GM06990 (cell line): ENCODE measurements at regions not wholly inside any gene's neighbourhood (a gene's known extent, or its start where the extent isn't known, plus 50 kb on each side); places are given as distances from the start of the nearest gene placed in this dataset.

Experiments used
- DNase-seq: peaks from one replicate; pipeline ENCODE4 v3.0.0-alpha.2; 2011; ENCODE audit not compliant: insufficient read length; ENCODE audit errors: extremely low read depth
- H3K27me3 ChIP-seq: replicated peaks from 2 replicates; pipeline ENCODE4 v1.6.0; 2011; ENCODE audit warnings: low read length; ENCODE audit not compliant: control insufficient read depth, insufficient read depth
- H3K36me3 ChIP-seq: 2 replicates; pipeline ENCODE4 v1.5.1; 2011; ENCODE audit warnings: low read length; ENCODE audit not compliant: control insufficient read depth, insufficient read depth
- H3K4me3 ChIP-seq: replicated peaks from 2 replicates; pipeline ENCODE4 v1.5.1; 2011; ENCODE audit warnings: low read depth, mild to moderate bottlenecking, control low read depth, low read length
- CTCF ChIP-seq: IDR thresholded peaks from 2 replicates; pipeline ENCODE4 v1.5.1; 2011; ENCODE audit warnings: low read length, control low read depth, mild to moderate bottlenecking, inconsistent platforms; ENCODE audit not compliant: insufficient read depth, poor library complexity, severe bottlenecking

GRCh38 chr12:72135021-72135301 lies 137.2 kb upstream of the TRHDE start:
- no peak for TF ChIP-seq CTCF
- no peak overlapping the region for H3K4me3 ChIP-seq
- no peaks in the 10 kb centered on the region for H3K36me3 ChIP-seq
- H3K27me3 ChIP-seq: no peaks in the 10 kb centered on the region; the same call in 1 of the 2 replicates
- no peak for DNase-seq

GRCh38 chr12:72136792-72137191 lies 135.4 kb upstream of the TRHDE start:
- DNase-seq: no peak
- H3K27me3 ChIP-seq: no peaks in the 10 kb centered on the region; the same call in 1 of the 2 replicates
- no peak for TF ChIP-seq CTCF
- H3K4me3 ChIP-seq: no peak overlapping the region
- H3K36me3 ChIP-seq: no peaks in the 10 kb centered on the region

GRCh38 chr12:72139411-72139810 lies 132.8 kb upstream of the TRHDE start:
- DNase-seq: no peak

GRCh38 chr12:72141381-72141780 lies 130.8 kb upstream of the TRHDE start:
- Histone ChIP-seq H3K27me3 (no peaks in the 10 kb centered on the region), H3K36me3 (no peaks in the 10 kb centered on the region), H3K4me3 (no peak overlapping the region)
- DNase-seq: peak; percentile 41
- peak; percentile 41 for TF ChIP-seq CTCF

More at GRCh38 chr12:72139411-72139810, 132.8 kb upstream of the TRHDE start:
- Histone ChIP-seq H3K36me3 (no peaks in the 10 kb centered on the region), H3K4me3 (no peak overlapping the region), H3K27me3 (no peaks in the 10 kb centered on the region; the same call in 1 of the 2 replicates)
- TF ChIP-seq CTCF: no peak

GRCh38 chr12:72144553-72144952 lies 127.6 kb upstream of the TRHDE start:
- no peaks in the 10 kb centered on the region for H3K36me3 ChIP-seq
- DNase-seq: no peak
- no peak for TF ChIP-seq CTCF
- no peaks in the 10 kb centered on the region for H3K27me3 ChIP-seq
- H3K4me3 ChIP-seq: no peak overlapping the region

- DNase-seq: no peak
- Histone ChIP-seq H3K27me3 (no peaks in the 10 kb centered on the region), H3K4me3 (no peak overlapping the region), H3K36me3 (no peaks in the 10 kb centered on the region)
- TF ChIP-seq CTCF: no peak
Measured at GRCh38 chr12:72146495-72146894, 125.7 kb upstream of the TRHDE start.
